Activated CD4-positive, alpha-beta T cell treated with anti-CD3 and anti-CD28 coated beads for 4 hours (primary cell): ENCODE measurements at regions not wholly inside any gene's neighbourhood (a gene's known extent, or its start where the extent isn't known, plus 50 kb on each side); places are given as distances from the start of the nearest gene placed in this dataset.
"Not testable (repeated sequence)": the region's sequence is repeated elsewhere in the genome, so short reads cannot be mapped to it uniquely, and the experiment has no call there.

ENCODE experiments used
- DNase-seq, 2 donors: peaks; one replicate each; pipeline ENCODE4 v3.0.0-alpha.2; 2020

DNA sequence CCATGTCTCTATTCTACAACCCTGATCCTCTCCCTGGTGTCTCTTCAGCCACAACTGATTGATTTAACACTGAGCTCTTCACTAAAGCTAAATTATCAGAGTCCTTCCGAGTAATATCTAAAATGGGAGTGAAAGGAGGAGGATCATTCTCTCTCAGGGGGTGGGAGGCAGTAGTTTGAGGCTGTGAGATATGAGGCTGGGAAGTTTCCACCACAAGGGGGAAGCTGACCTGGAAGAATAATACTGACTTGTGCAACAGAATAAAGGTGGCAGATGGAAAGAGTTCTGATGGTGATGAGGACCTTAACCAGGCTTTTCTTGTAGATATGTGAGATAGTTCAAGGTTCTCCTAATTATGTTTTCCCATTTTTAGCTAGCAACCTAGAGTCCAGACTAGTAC is 241.6 kb upstream of the VKORC1L1 start:
- DNase-seq, result not testable (repeated sequence)

DNA sequence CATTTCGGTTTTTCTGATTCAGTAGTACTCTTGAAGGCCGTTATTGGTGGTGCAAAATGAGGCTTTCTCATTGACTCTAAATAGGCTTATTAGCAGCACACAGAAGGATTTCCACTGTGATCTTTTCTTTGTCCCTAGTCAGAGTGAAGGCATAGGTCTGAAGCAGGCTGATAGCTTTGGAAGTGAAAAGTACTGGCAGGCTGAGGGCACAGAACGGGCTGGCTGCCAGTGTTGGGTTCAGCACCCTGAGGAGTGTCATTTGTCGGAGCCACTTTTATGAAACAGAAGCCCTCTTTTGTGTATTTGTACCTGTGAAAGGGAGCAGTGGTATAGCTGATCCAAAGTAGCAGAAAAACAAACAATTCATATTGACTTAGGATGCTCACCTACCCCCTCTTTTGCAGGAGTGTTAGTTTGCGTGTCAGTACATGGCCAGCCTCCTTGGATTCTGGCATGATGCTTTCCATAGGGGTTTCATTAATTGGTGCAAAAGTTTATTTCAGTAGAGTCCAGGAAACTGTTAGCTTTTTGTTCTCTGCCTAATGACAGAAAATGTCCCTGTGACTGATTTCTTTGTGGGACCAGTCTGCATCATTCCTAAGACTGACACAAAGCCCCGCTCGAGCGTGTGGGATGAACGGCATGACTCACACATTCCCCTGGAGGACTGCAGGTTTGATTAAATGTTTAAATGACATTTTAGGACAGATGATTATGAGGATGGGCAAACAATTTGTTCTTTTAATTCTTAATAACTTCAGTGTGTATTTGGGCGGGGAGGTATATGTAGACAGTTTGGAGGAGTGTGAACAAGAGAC is 239.1 kb upstream of the VKORC1L1 start:
- not testable (repeated sequence) for DNase-seq

DNA sequence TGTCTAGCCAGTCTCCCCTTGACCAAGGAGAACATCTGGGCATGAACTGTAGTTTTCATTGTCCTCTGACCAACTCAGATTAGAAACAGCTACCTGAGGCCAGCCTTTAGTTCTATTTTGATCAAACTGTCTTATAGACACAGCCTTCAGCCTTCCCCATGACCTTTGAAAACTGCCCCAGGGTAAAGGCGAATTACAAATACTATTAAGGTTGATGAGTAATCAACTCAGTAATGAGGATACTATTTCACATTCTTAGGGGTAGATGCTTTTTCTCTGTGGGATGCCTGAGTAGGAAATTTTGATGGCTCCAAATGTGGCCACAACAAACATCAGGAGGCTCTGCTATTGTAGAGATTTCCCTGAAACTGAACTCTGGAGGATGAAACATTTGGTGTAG is 234.0 kb upstream of the VKORC1L1 start:
- not testable (repeated sequence) for DNase-seq

DNA sequence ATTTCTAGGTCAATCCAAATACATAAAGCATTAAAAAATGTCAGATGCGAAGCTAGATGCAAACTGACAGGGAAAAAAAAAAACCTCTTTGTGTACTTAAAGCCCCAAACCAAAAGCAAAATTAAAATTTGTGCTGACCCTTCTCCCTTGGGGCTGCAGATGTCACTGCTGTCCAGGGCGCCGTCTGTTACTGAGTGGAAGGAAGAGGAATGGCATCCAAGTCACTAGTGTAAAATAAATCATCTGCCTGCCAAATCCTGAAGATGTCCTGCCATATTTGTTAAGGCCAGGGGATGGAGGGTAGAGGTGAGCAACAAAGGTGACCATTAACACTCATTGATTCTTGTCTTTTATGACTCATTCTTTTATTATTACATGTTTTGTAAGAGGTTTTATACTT is 233.2 kb upstream of the VKORC1L1 start:
- not testable (repeated sequence) for DNase-seq

DNA sequence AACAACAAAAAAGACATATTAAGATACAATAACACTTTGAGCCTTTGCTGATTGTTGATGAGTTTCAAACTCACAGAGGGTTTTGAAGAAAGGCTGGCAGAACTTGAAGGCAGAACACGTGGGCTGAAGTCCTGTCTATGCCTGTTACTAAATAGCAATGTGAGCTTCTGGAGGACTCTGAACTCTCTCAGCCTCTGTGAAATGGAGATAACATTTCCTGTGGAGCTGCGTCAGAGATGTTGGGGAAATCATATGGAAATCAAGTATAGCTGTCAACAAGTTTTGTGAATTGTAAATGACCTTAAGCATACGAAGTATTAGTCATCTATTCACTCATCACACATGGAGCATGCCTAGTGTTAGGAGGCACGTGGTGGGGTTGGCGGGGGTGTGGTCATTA is 229.4 kb upstream of the VKORC1L1 start:
- not testable (repeated sequence) for DNase-seq

DNA sequence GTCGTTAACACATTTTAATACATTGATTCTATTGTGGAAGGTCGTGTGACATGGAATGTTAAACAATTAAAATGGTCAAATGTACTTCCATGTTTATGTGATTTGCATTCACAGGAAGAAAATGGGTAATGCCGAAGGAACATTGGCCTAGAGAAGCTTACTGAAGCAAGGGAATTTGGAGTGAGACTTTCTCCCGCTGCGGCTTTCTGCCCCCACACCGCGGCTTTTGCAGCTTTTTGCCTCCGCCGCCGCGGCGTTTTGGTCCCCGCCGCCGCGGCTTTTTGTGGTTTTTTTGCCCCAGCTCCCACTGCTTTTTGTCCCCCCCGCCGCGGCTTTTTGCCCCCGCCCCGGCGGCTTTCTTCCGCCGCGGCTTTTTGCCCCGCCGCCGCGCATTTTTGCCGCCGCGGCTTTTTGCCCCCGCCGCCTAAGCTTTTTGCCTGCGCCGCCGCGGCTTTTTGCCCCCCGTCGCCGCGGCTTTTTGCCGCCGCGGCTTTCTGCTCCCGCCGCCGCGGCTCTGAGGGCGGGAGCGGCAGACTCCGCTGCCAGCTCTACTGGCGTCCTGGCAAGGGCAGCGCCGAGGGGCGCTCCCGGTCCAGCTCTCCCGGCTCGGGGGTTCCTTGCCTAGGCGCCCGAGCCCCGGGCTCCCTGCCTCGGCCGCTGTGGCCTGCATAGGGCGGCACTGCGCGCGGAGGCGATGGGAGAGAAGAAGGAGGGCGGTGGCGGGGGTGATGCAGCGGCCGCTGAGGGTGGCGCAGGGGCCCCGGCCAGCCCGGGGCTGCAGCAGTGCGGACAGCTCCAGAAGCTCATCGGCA is 225.5 kb upstream of the VKORC1L1 start:
- DNase-seq, result not testable (repeated sequence)

DNA sequence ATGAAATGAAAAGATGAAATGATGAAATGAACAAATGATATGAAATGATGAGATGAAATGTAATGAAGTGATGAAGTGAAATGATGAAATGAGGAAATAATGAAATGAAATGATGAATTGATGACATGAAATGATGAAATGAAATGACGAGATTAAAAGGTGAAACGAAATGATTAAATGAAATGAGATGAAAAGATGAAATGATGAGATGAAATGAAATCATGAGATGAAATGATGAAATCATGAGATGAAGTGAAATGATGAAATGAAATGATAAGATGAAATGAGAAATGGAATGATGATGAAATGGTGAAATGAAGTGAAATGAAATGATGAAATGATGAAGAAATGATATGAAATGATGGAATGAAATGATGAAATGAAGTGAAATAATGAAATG is 221.7 kb upstream of the VKORC1L1 start:
- DNase-seq, result not testable (repeated sequence)

DNA sequence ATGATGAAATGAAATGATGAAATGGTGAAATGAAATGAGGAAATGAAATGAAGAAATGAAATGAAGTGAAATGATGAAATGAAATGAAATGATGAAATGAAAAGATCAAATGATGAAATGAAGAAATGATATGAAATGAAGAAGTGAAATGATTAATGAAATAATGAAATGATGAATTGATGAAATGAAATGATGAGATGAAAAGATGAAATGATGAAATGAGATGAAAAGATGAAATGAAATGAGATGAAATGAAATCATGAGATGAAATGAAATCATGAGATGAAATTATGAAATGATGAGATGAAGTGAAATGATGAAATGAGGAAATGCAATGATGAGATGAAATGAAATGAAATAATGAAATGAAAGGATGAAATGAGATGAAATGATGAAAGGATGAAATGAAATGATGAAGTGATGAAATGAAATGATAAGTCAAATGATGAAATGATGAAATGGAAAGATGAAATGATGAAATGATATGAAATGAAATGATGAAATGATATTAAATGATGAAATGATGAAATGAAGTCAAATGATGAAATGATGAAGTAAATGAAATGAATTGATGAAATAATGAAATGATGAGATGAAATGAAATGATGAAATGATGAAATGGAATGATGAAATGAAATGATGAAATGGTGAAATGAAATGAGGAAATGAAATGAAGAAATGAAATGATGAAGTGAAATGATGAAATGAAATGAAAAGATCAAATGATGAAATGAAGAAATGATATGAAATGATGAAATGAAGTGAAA is 220.9 kb upstream of the VKORC1L1 start:
- not testable (repeated sequence) for DNase-seq

DNA sequence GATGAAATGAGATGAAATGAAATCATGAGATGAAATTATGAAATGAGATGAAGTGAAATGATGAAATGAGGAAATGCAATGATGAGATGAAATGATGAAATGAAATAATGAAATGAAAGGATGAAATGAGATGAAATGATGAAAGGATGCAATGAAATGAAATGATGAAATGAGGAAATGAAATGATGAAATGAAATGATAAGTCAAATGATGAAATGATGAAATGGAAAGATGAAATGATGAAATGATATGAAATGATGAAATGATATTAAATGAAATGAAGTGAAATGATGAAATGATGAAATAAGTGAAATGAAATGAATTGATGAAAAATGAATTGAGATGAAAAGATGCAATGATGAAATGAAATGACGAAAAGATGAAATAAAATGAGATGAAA is 220.2 kb upstream of the VKORC1L1 start:
- DNase-seq, result not testable (repeated sequence)

DNA sequence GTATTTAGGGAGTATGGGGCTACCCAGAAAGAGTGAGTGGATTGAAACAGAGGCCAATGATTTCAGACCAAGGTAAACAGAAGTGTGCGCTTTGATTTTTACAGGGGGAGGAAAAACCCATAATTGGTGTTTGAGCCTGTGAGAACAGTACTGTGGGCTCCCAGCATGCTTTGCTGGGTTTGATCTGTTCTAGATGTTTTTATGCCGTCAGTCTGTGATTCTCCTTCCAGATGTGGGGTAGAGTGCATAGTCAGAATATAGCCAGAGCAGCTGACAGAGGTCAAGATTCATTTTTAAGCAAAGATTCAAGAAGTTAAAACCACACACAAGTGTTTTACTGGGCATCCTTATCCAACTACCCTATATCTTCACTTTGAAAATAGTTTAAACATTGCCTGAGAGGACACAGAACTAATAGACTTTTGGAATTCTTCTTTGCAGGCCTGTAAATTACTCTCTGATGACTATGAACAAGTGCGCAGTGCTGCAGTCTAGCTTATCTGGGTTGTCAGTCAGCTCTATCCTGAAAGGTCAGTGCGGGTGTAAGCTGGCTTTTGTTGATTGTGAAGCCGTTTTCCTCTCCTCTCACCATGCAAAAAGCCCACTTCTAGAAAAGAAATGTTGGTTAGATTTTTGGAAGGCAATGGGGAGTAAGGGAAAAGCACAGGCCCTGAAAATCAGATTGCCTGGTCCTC is 216.2 kb upstream of the VKORC1L1 start:
- DNase-seq, result not testable (repeated sequence)

DNA sequence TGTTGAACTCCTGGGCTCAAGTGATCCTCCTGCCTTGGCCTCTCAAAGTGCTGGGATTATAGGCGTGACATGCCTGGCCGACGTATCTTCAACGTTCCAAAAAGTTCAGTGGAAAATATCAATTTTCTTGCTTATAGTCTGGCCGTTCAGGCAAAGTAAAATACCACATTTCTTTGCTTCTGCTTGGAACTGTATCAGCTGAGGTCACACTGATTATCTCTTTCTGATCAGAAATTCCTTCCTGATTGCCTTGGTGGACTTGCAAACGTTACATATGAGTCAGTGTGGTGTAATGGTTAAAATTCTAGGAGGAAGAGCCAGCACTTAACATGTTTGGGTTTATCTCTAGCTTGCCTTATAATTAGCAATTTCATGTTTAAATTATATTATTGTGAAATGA is 189.5 kb upstream of the VKORC1L1 start:
- DNase-seq, result not testable (repeated sequence)

DNA sequence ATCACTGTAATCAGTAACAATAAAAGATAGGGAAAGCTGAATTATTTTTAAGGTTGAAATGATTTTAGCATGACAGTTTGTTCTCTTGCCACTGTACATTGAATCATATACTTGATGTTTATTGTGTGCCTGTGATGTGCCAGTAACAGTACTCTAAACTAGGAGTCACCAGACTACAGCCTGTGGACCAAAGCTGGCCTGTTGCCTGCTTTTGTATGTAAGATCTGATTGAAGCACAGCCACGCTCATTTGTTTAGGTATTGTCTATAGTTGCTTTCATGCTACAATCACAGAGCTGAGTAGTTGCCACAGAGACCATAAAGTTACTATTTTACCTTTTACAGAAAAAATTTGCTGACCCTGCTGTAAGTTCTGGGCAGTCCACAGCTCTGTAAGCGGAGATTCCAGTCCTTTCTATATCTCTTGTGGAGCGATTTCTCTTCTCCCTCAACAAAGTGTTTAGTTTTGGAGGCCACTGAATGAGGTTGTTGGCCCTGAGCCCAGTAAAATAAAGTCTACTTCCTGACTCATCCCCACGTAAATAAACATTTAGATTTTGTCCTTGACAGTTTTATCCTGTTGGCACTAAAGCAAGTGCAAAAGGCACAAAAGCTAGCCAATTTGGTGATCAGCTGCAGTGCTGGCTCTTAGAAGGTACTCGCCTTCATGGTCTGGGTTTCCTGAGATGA is 173.7 kb upstream of the VKORC1L1 start:
- not testable (repeated sequence) for DNase-seq

DNA sequence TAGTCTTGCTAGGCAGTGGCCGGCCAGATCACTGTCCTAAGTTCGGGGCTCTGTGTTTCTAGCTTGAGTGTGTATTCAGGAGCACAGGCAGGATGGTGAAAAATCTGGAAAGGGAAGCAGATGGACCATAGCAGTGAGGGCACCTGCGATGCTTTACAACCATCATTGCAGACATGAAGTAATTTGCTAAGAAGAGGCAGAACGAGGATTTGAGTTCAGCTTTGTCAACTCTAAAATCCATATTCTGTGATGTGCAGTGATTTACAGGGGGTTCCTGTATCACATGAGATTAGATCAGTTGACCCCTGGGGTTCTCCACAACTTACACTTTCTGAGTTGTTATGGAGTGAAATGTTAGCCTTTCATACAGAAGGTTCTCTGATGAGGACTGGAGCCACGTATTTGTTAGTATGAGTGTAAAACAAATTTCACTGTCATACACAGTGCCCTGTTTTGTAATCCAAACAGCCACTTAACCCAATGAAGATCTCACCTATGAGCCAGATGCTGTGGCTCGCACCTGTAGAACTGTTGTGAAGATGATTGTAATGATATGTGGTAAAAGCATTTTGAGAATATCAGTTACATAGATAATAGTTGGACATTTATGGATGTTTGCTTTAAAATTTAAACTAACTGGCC is 173.0 kb upstream of the VKORC1L1 start:
- not testable (repeated sequence) for DNase-seq

DNA sequence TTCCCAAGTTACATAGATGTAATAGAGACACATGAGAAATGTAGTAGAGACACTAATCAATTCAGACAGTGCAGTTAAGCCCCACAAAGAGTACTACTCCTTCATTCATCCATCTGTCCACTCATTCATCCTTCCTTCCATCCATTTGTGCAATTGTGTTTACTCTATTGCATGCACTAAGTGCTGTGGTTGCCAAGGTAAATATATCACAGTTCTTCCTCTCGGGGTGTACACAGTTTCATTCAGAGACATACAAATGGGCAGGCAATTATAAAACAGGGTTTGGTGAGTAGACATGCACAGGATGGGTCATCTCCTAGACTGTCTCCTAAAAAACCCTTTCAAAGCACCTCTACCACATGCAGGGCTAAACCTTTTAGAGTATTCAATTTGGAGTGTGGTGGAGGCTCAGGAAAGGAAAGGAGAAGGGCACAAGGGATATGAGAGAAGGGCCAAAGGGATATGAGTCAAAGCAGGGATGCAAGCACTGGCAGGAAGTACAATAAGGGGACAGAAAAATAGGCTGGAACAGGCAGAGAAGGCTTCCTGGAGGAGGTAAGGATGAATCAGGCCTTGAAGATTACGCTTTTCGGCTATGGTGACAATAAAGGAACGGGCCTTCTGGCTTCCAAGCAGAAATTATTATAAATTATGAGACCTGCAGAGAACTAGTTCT is 153.6 kb upstream of the VKORC1L1 start:
- not testable (repeated sequence) for DNase-seq

DNA sequence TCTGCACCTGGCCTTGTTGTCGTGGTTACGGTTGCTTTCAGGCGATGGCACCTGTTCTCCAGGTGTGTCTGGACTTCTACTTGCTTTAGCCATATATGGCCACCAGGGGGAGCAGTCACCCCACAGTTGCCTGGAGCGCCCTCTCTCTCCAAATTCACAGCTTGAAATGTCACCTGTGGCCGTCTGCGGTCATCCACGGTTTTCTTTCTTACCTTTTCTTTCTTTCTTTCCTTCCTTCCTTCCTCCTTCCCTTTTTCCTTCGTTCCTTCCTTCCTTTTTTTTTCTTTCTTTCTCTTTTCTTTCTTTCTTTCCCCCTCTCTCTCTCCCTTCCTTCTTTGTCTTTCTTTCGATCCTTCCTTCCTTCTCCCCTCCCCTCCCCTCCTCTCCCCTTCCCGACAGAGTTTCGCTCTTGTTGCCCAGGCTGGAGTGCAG is 150.5 kb upstream of the VKORC1L1 start:
- DNase-seq, result peak; percentile 64 to 76

DNA sequence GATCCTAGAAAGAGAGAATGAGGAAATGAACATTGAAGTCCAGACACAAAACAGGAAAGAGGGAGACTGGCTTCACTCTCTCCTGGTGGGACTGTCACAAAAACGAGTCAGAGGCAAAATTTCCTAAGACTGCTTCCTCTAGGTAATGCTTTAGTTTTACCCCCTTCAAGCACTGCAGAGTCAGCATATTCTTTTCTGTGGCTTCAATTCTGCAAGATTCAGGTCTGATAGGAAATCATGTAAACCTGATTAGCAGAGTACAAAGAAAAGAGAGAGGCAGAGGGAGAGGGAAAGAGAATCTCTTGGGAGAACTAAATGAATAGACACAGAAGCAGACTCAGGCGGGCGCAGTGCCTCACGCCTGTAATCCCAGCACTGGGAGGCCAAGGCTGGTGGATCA is 145.7 kb upstream of the VKORC1L1 start:
- not testable (repeated sequence) for DNase-seq

DNA sequence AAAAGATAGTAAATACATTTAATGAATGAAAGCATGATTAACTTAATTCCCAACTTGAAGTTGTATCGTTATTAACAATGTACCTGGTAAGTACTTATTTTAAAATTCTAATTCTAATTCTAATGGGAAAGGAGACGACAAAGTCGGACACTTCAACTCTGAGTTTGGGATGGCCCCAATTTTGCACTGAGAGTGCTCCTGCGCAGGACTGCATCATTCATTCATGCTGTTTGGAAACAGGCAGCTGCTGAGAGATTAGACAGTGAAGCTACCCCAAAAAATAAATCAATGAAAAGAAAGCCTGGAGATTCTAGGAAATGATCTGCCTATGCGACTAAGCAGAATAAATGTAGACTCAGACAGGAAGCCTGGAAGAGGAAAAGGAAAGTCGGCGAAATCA is 141.7 kb upstream of the VKORC1L1 start:
- DNase-seq, result no peak

DNA sequence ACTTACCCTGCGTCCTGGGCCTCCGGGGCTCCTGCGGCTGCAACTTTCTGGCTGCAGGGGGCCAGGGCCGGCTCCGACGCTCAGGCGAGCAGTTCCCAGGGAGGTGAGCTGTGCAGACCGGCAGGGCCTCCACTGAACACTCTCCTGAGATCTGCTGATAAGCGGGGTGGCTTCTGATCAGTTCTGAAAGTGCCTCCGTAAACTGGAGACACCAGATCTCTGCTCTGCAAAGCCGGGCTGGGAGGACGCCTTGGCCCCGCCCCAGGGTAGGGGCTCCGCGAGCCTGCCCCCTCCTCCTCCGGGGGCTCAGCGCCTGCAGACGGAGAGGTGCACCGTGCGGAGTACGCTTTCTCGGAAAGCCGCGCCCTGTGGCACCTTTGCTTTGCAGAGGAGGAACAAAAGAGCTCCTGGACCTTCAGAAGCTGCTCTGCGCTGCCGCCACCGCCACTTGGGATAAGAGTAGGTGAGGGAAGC is 141.3 kb upstream of the VKORC1L1 start:
- DNase-seq, result no peak

DNA sequence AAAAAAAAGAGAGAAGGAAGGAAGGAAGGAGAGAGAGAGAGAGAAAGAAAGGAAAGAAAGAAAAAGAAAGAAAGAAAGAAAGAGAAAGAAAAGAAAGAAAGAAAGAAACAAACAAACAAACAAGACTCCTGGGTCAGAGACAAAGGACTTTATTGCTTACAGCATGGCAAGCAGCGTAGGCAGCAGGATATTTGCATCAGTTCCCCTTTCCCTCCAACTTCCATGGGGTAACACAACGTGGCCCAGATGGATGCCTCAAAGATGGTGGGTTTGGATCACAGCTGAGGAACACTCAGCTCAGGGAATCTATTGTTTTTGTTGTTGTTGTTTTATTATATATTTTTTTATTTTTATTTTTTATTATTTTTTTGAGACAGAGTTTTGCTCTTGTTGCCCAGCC is 128.5 kb upstream of the VKORC1L1 start:
- no peak for DNase-seq

DNA sequence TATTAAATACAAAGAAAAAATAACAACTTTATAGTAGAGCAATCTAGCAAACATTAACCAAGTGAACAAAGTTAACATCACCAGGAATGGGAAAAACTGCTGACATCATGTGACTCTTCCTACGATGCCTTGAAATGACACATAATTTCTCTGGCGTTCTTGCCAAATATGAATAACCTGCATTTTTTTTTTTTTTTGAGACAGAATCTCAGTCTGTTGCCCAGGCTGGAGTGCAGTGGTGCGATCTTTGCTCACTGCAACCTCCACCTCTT is 126.5 kb upstream of the VKORC1L1 start:
- no peak for DNase-seq

DNA sequence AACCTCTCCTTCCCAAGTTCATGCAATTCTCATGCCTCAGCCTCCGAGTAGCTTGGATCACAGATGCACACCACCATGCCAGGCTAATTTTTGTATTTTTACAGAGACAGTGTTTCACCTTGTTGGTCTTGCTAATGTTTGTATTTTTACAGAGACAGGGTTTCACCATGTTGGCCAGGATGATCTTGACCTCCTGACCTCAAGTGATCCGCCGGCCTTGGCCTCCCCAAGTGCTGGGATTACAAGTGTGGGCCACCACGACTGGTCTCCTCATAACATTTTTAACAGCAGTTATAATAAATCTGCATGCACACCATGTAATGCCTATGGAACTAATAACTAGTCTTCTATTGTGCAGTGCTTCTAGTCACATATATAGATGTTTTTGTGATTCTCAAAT is 123.8 kb upstream of the VKORC1L1 start:
- no peak for DNase-seq
